Sigmoid colon (tissue), 4 donors: ENCODE measurements at regions not wholly inside any gene's neighbourhood (a gene's known extent, or its start where the extent isn't known, plus 50 kb on each side); places are given as distances from the start of the nearest gene placed in this dataset.

Experiments used
- CTCF ChIP-seq, 4 experiments: fragments of 450-650 bp in 3 of 4; fragments of 200-600 bp in 1 of 4; IDR thresholded peaks; one replicate each; pipeline ENCODE4 v1.5.1; 2016 to 2019; ENCODE audit warnings: antibody characterized with exemption in 4 of 4, mild to moderate bottlenecking in 3 of 4, moderate library complexity in 2 of 4
- POLR2A ChIP-seq, 2 donors: fragments of 450-650 bp; IDR thresholded peaks; one replicate each; pipeline ENCODE4 v1.6.1; 2016; ENCODE audit warnings: antibody characterized with exemption in 2 of 2, mild to moderate bottlenecking in 2 of 2, moderate library complexity in 2 of 2
- POLR2AphosphoS5 ChIP-seq, 4 donors: sonication (generic); formaldehyde crosslinking; IDR thresholded peaks; one replicate each; pipeline ENCODE4 v1.6.1; 2017; ENCODE audit warnings: antibody characterized with exemption in 4 of 4

DNA sequence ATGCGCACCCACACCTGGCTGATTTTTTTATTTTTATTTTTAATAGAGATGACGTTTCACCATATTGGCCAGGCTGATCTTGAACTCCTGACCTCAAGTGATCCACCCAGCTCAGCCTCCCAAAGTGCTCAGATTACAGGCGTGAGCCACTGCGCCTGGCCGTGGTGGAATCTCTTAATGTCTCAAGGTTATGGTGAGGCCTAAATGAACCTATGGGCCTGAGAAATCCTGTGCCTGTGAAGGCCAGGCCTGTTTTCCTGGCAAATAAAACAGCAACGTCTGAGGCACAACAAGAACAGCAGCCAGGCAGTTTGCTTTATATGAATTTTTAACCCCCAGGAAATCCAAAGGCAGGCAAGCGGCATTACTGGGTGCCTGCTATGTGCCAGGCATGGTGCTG is 297.5 kb upstream of the ZMIZ1 start:
- TF ChIP-seq POLR2A (IDR thresholded peaks at IDR 0.05) = no peak
- TF ChIP-seq POLR2AphosphoS5 (IDR thresholded peaks at IDR 0.05) = no peak
- no peak for TF ChIP-seq CTCF (IDR thresholded peaks at IDR 0.05)
